Panc1 (cell line): ENCODE measurements at regions not wholly inside any gene's neighbourhood (a gene's known extent, or its start where the extent isn't known, plus 50 kb on each side); places are given as distances from the start of the nearest gene placed in this dataset.

Source experiments
- POLR2AphosphoS5 ChIP-seq: IDR thresholded peaks from 2 replicates; pipeline ENCODE4 v1.6.1; 2012; ENCODE audit warnings: mild to moderate bottlenecking, low read depth, low read length, moderate library complexity
- SIN3A ChIP-seq: IDR thresholded peaks from 2 replicates; pipeline ENCODE4 v1.6.1; 2012; ENCODE audit warnings: low read depth, mild to moderate bottlenecking, low read length, moderate library complexity, borderline replicate concordance; ENCODE audit not compliant: insufficient read depth
- TF ChIP-seq, protein P1 (sequence below): fragments of 450-650 bp; IDR thresholded peaks from 2 replicates; pipeline ENCODE4 v1.5.1; 2017; ENCODE audit warnings: mild to moderate bottlenecking

DNA sequence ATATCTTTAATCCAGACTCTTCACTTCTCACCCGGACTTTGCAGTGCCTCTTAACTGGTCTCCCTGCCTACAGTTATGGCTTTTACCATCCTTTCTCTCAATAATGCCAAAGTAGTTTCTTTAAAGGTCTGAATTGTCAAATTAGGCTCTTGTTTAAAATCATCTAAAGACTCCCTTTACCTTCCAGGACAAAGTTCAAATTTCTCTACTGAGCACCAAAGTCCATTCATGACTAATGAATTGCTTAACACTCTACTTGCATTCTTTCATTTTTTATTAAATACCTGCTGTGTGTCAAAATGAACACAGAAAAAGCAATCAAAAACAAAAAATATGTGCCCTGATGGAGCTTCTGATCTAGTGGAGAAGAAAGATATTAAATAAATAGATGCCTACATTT is 472.4 kb upstream of the UBE2E2 start:
- TF ChIP-seq, protein P1, sequence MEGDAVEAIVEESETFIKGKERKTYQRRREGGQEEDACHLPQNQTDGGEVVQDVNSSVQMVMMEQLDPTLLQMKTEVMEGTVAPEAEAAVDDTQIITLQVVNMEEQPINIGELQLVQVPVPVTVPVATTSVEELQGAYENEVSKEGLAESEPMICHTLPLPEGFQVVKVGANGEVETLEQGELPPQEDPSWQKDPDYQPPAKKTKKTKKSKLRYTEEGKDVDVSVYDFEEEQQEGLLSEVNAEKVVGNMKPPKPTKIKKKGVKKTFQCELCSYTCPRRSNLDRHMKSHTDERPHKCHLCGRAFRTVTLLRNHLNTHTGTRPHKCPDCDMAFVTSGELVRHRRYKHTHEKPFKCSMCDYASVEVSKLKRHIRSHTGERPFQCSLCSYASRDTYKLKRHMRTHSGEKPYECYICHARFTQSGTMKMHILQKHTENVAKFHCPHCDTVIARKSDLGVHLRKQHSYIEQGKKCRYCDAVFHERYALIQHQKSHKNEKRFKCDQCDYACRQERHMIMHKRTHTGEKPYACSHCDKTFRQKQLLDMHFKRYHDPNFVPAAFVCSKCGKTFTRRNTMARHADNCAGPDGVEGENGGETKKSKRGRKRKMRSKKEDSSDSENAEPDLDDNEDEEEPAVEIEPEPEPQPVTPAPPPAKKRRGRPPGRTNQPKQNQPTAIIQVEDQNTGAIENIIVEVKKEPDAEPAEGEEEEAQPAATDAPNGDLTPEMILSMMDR = no peak
- TF ChIP-seq POLR2AphosphoS5 (no peak), SIN3A (no peak)
